Prostate gland (tissue), 2 donors: ENCODE measurements at regions not wholly inside any gene's neighbourhood (a gene's known extent, or its start where the extent isn't known, plus 50 kb on each side); places are given as distances from the start of the nearest gene placed in this dataset.
"Not testable (repeated sequence)": the region's sequence is repeated elsewhere in the genome, so short reads cannot be mapped to it uniquely, and the experiment has no call there.

Experiments
- CTCF ChIP-seq, 4 experiments: fragments of 200-600 bp in 2 of 4; fragments of 450-650 bp in 2 of 4; sonication (generic) in 2 of 4; IDR thresholded peaks; 1 replicate in 3 of 4; 2 replicates in 1 of 4; pipeline ENCODE4 v1.5.1; 2016 to 2019; ENCODE audit warnings: antibody characterized with exemption in 4 of 4, mild to moderate bottlenecking in 2 of 4, moderate library complexity in 2 of 4
- POLR2A ChIP-seq: fragments of 450-650 bp; IDR thresholded peaks from one replicate; pipeline ENCODE4 v1.6.1; 2016; ENCODE audit warnings: antibody characterized with exemption, mild to moderate bottlenecking
- POLR2AphosphoS5 ChIP-seq: sonication (generic); formaldehyde crosslinking; IDR thresholded peaks from one replicate; pipeline ENCODE4 v1.6.1; 2017; ENCODE audit warnings: antibody characterized with exemption

- TF ChIP-seq CTCF (IDR thresholded peaks at IDR 0.05); POLR2A; POLR2AphosphoS5: not testable (repeated sequence)
Observed at GRCh38 chr3:87942256-87942655, 116.5 kb downstream of the CGGBP1 start.
